ENCODE measurements at regions not wholly inside any gene's neighbourhood (a gene's known extent, or its start where the extent isn't known, plus 50 kb on each side); places are given as distances from the start of the nearest gene placed in this dataset.

DNA sequence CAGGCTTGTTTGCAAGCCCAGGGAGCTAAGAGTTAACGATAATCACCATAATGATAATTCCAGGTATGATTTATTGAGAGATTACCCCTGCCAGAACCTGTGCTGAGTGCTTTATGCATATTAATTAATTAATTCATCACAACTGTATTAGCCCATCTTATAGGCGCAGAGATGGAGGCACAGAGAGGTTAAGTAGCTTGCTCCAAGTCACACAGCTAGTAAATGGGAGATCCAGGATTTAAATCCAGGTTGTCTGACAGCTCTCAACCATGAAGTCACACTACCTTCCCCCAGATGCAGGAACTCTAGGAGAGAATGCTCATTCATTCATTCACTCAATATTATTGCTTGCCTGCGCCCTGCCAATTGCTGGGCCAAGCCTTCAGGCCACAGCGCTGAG, 84.5 kb downstream of the FAM241B start:
- H3K9me3 ChIP-seq = no peaks in the 10 kb centered on the region
- ATAC-seq = no peak
- H3K4me1 ChIP-seq = peaks cover 0 to 11% (median 0%) of the 10 kb centered on the region in 9 donors
- peaks cover 0 to 4% (median 0%) of the 10 kb centered on the region in 7 donors for H3K27me3 ChIP-seq
- WGBS, 2 donors = 95 to 96% methylated on average over 4 of the region's 4 CpGs
- no peaks in the 10 kb centered on the region for H3K36me3 ChIP-seq
- DNase-seq = no peak
- no peak overlapping the region for H3K27ac ChIP-seq
- intact Hi-C loops (cut with DNase I) = loop anchor here in 2 of 10 donors (2.0 to 5.0 kb wide), 2 partner anchors 67 to 68 kb away; no protein-coding TSS in a partner anchor
- TF ChIP-seq, protein P1, sequence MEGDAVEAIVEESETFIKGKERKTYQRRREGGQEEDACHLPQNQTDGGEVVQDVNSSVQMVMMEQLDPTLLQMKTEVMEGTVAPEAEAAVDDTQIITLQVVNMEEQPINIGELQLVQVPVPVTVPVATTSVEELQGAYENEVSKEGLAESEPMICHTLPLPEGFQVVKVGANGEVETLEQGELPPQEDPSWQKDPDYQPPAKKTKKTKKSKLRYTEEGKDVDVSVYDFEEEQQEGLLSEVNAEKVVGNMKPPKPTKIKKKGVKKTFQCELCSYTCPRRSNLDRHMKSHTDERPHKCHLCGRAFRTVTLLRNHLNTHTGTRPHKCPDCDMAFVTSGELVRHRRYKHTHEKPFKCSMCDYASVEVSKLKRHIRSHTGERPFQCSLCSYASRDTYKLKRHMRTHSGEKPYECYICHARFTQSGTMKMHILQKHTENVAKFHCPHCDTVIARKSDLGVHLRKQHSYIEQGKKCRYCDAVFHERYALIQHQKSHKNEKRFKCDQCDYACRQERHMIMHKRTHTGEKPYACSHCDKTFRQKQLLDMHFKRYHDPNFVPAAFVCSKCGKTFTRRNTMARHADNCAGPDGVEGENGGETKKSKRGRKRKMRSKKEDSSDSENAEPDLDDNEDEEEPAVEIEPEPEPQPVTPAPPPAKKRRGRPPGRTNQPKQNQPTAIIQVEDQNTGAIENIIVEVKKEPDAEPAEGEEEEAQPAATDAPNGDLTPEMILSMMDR (IDR thresholded peaks at IDR 0.05) = no peak
- H3K4me3 ChIP-seq = no peak overlapping the region

DNA sequence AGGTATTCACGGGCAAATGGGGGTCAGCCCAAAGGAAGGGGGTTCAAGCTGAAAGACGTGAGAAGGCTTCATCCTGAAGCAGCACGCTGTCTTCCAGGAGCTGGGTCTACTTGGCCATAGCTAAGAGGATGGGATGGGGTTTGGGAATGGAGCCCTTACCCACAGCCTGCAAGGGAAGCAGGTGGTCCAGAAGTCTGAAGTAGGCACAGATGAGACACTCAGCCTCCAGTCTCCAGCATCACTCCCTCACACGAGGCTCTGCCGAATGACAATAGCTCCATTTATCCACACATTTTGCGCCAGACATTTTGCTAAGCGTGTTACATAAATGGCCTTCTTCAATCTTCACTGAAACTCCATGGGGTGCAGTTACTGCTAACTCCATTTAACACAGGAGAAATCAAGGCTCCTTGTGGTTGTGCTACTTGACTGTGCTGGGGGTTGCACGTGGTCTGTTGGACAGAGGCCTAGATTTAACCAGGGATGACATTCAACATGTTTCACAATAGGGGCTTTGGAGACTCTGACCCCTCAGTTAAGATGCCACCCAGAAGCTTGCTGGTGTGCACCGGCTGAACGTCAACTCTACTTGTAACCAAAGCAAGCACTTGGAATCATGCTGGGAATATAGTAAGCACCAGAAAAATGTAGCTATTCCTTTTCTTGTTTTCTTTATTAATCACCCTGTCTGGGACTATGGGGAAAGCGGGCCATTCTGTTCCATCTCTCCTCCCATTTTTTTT, 85.3 kb downstream of the FAM241B start:
- no peak overlapping the region for H3K27ac ChIP-seq
- 78 to 81% methylated on average over 11 of the region's 11 CpGs for WGBS, 2 donors
- TF ChIP-seq, protein P1 (IDR thresholded peaks at IDR 0.05) = no peak
- DNase-seq (no peak), ATAC-seq (no peak)
- no peaks in the 10 kb centered on the region for H3K9me3 ChIP-seq
- H3K4me3 ChIP-seq = no peak overlapping the region
- intact Hi-C loops (cut with DNase I) = loop anchor here in 2 of 10 donors (2.0 to 5.0 kb wide), 2 partner anchors 68 to 69 kb away; no protein-coding TSS in a partner anchor
- no peaks in the 10 kb centered on the region for H3K27me3 ChIP-seq
- H3K4me1 ChIP-seq = peaks cover 0 to 11% (median 0%) of the 10 kb centered on the region in 9 donors
- H3K36me3 ChIP-seq = no peaks in the 10 kb centered on the region

DNA sequence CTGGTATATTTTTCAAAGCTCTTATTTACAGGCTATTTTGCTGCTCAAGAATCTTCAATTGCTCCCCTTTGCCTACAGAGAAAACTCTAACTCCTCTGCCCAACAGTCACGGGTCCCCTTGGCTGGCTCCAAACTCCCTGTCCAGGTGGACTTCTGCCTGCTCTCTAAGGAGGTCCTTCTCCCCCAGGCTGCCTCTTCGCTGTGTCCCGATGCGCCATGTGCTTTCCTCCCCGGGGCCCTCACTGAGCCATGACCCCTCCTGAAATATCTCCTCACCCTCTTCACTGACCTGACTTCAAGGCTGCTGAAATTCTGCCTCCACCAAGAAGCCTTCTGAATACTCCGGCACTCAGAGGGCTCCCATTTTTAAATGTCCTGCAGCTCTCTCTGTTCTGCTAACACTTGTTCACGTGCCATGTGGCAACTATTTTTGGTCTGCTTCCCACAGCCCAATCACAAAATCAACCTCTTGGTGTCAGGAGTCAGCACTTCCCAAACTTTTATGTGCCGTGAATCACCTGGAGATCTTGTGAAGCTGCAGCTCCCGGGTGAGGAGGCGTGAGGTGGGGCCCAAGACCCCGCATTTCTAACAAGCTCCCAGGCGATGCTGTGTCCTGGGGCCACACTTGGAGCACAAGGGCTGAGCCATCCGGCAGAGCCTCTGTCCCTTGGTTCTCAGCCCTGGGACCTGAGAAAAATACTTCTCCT, 85.7 kb upstream of the COL13A1 start:
- TF ChIP-seq, protein P1 (IDR thresholded peaks at IDR 0.05) = no peak
- no peaks in the 10 kb centered on the region for H3K36me3 ChIP-seq
- peaks cover 0 to 4% (median 0%) of the 10 kb centered on the region in 11 donors for H3K9me3 ChIP-seq
- ATAC-seq (peak in 6 of 8 donors; percentile 26 to 69 (median 52)), DNase-seq (no peak)
- no peak overlapping the region for H3K4me3 ChIP-seq
- WGBS, 2 donors = 63 to 69% methylated on average over 13 of the region's 13 CpGs
- intact Hi-C loops (cut with DNase I) = loop anchor here in 9 of 10 donors (1.0 to 5.0 kb wide), 4 partner anchors 69 to 72 kb away; no protein-coding TSS in a partner anchor
- H3K4me1 ChIP-seq = peaks cover 0 to 11% (median 0%) of the 10 kb centered on the region in 9 donors
- no peak overlapping the region for H3K27ac ChIP-seq
- H3K27me3 ChIP-seq = no peaks in the 10 kb centered on the region
